Stomach (tissue), 4 donors: ENCODE measurements at regions not wholly inside any gene's neighbourhood (a gene's known extent, or its start where the extent isn't known, plus 50 kb on each side); places are given as distances from the start of the nearest gene placed in this dataset.

Experiments
- POLR2A ChIP-seq, 4 donors: fragments of 450-650 bp; IDR thresholded peaks; one replicate each; pipeline ENCODE4 v1.6.1; 2016; ENCODE audit warnings: antibody characterized with exemption in 4 of 4, control low read depth in 2 of 4, mild to moderate bottlenecking in 1 of 4, moderate library complexity in 1 of 4
- POLR2AphosphoS5 ChIP-seq, 3 donors: sonication (generic); formaldehyde crosslinking; IDR thresholded peaks; one replicate each; pipeline ENCODE4 v1.6.1; 2016; ENCODE audit warnings: antibody characterized with exemption in 3 of 3
- TF ChIP-seq, protein P1 (sequence below), 7 experiments: fragments of 450-650 bp in 4 of 7; fragments of 200-600 bp in 3 of 7; sonication (generic) in 3 of 7; IDR thresholded peaks; one replicate each; pipeline ENCODE4 v1.5.1; 2016 to 2019; ENCODE audit warnings: antibody characterized with exemption in 7 of 7, control low read depth in 2 of 7, mild to moderate bottlenecking in 1 of 7

DNA sequence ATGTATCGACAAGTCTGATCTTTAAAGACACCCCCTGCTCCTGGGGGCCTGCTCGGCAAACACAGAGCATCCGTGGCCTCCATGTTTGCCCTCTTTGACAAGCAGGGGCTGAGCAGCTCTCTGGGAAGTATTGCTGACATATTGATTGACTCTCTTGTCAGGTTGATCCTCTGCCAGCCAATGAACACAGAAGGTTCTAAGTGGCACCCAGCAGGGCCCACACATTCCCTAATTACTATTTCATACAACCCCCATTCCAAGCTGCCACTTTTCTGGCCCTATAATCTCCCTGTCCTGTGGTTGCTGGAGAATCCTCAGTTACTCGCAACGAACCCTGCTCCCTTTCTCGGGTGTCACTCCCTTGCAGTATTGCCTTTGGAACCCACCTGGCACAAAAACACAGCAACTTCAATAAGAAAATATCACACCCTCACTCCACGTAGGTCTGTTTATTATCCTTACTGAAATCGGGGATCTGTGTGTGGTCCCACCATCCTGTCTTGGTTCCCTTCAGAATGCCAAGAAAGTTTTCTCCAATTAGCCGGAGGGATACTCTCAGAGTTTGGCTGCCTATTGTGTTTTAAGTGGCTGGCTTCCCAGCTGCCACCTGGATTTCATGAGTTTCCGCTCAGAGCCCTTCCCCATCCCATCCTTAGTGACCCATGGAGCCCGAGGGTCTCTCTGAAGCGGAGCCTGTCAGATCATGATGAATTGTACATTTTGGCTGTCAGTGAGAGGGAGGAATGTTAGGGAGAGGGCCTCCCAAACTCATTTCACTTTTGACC lies 249.0 kb upstream of the WWC1 start:
- TF ChIP-seq, protein P1, sequence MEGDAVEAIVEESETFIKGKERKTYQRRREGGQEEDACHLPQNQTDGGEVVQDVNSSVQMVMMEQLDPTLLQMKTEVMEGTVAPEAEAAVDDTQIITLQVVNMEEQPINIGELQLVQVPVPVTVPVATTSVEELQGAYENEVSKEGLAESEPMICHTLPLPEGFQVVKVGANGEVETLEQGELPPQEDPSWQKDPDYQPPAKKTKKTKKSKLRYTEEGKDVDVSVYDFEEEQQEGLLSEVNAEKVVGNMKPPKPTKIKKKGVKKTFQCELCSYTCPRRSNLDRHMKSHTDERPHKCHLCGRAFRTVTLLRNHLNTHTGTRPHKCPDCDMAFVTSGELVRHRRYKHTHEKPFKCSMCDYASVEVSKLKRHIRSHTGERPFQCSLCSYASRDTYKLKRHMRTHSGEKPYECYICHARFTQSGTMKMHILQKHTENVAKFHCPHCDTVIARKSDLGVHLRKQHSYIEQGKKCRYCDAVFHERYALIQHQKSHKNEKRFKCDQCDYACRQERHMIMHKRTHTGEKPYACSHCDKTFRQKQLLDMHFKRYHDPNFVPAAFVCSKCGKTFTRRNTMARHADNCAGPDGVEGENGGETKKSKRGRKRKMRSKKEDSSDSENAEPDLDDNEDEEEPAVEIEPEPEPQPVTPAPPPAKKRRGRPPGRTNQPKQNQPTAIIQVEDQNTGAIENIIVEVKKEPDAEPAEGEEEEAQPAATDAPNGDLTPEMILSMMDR (IDR thresholded peaks at IDR 0.05): no peak
- TF ChIP-seq POLR2AphosphoS5 (IDR thresholded peaks at IDR 0.05) (no peak), POLR2A (IDR thresholded peaks at IDR 0.05) (no peak)
